ENCODE measurements at regions not wholly inside any gene's neighbourhood (a gene's known extent, or its start where the extent isn't known, plus 50 kb on each side); places are given as distances from the start of the nearest gene placed in this dataset.
A peak's percentile ranks its signal among the peaks of the same experiment; 100 is the strongest.

- no peak overlapping the region for H3K4me3 ChIP-seq (ENCODE audit: control insufficient read depth, low read depth, low read length)
- no peak for TF ChIP-seq CTCF (IDR thresholded peaks at IDR 0.05; ENCODE audit: control insufficient read depth, insufficient read depth, low read depth, low read length, missing control alignments)
- DNase-seq (ENCODE audit: low read depth), result no peak
These were observed 77.2 kb upstream of the OTOS start for GRCh38 chr2:240217431-240218301.

- no peak for DNase-seq (ENCODE audit: low read depth)
- no peak for TF ChIP-seq CTCF (IDR thresholded peaks at IDR 0.05; ENCODE audit: control insufficient read depth, insufficient read depth, low read depth, low read length, missing control alignments)
- H3K4me3 ChIP-seq (ENCODE audit: control insufficient read depth, low read depth, low read length), result no peak overlapping the region
These were observed 78.9 kb upstream of the OTOS start for GRCh38 chr2:240219208-240219890.

GRCh38 chr2:240220371-240220770 lies 79.9 kb upstream of the OTOS start:
- H3K4me3 ChIP-seq (ENCODE audit: control insufficient read depth, low read depth, low read length), result no peak overlapping the region
- DNase-seq (ENCODE audit: low read depth), result peak; percentile 14
- no peak for TF ChIP-seq CTCF (IDR thresholded peaks at IDR 0.05; ENCODE audit: control insufficient read depth, insufficient read depth, low read depth, low read length, missing control alignments)

- no peak overlapping the region for H3K4me3 ChIP-seq (ENCODE audit: control insufficient read depth, low read depth, low read length)
- TF ChIP-seq CTCF (IDR thresholded peaks at IDR 0.05; ENCODE audit: control insufficient read depth, insufficient read depth, low read depth, low read length, missing control alignments), result no peak
- no peak for DNase-seq (ENCODE audit: low read depth)
These were observed 83.2 kb upstream of the OTOS start for GRCh38 chr2:240223631-240224030.

- no peak overlapping the region for H3K4me3 ChIP-seq (ENCODE audit: control insufficient read depth, low read depth, low read length)
- TF ChIP-seq CTCF (IDR thresholded peaks at IDR 0.05; ENCODE audit: control insufficient read depth, insufficient read depth, low read depth, low read length, missing control alignments), result no peak
- peak; percentile 51 for DNase-seq (ENCODE audit: low read depth)
These were observed 84.2 kb upstream of the OTOS start for GRCh38 chr2:240224676-240225075.

GRCh38 chr2:240225131-240225530 lies 84.7 kb upstream of the OTOS start:
- no peak overlapping the region for H3K4me3 ChIP-seq (ENCODE audit: control insufficient read depth, low read depth, low read length)
- DNase-seq (ENCODE audit: low read depth), result no peak
- no peak for TF ChIP-seq CTCF (IDR thresholded peaks at IDR 0.05; ENCODE audit: control insufficient read depth, insufficient read depth, low read depth, low read length, missing control alignments)

Measured in AG09309 (cell line).